A673 (cell line): ENCODE measurements at regions not wholly inside any gene's neighbourhood (a gene's known extent, or its start where the extent isn't known, plus 50 kb on each side); places are given as distances from the start of the nearest gene placed in this dataset.

Source experiments
- BruUV-seq: library from RNA; stranded (reverse); fragments of 400-500 nt; replicated peaks from 2 replicates; lab custom pipeline; 2021; lab: Mats Ljungman, UMichigan
- CTCF ChIA-PET: fragments of 300-600 bp; sonication (Branson Sonifier 250); formaldehyde crosslinking; loops from one replicate; lab custom pipeline; 2022; ENCODE audit warnings: antibody characterized with exemption; lab: Charles Lee
- POLR2A ChIA-PET: fragments of 300-600 bp; sonication (Branson Sonifier 250); formaldehyde crosslinking; loops from one replicate; lab custom pipeline; 2022; ENCODE audit warnings: antibody characterized with exemption; ENCODE audit not compliant: low non-redundant PET; lab: Charles Lee
- DNase-seq: peaks from one replicate; pipeline ENCODE4 v3.0.0-alpha.2; 2015; ENCODE audit warnings: low spot score
- H3K27ac ChIP-seq: fragments of 200-600 bp; sonication (generic); 2 replicates; pipeline ENCODE4 v1.5.1; 2016; ENCODE audit warnings: mixed run types, low read depth, mild to moderate bottlenecking, mixed read lengths, antibody characterized with exemption, low read length; ENCODE audit not compliant: poor library complexity, severe bottlenecking
- H3K27me3 ChIP-seq: fragments of 200-600 bp; sonication (generic); replicated peaks from 2 replicates; pipeline ENCODE4 v1.6.1; 2017; ENCODE audit warnings: mixed run types, low read depth, mild to moderate bottlenecking, mixed read lengths, antibody characterized with exemption, low read length; ENCODE audit not compliant: insufficient read depth, poor library complexity
- H3K36me3 ChIP-seq: fragments of 200-600 bp; sonication (generic); 2 replicates; pipeline ENCODE4 v1.6.1; 2016; ENCODE audit warnings: mixed run types, mild to moderate bottlenecking, mixed read lengths, antibody characterized with exemption, low read length; ENCODE audit not compliant: insufficient read depth, poor library complexity, severe bottlenecking
- H3K4me1 ChIP-seq: fragments of 200-600 bp; sonication (generic); 2 replicates; pipeline ENCODE4 v1.6.1; 2017; ENCODE audit warnings: mixed run types, mild to moderate bottlenecking, mixed read lengths, antibody characterized with exemption, low read length; ENCODE audit not compliant: insufficient read depth, poor library complexity, severe bottlenecking
- H3K4me3 ChIP-seq: fragments of 200-600 bp; sonication (generic); 2 replicates; pipeline ENCODE4 v1.5.1; 2016; ENCODE audit warnings: low read depth, mixed run types, mild to moderate bottlenecking, mixed read lengths, low read length; ENCODE audit not compliant: poor library complexity, severe bottlenecking
- H3K9me3 ChIP-seq: fragments of 200-600 bp; sonication (generic); 2 replicates; pipeline ENCODE4 v1.6.1; 2016; ENCODE audit warnings: mixed run types, low read depth, mild to moderate bottlenecking, mixed read lengths, antibody characterized with exemption, low read length; ENCODE audit not compliant: poor library complexity, severe bottlenecking
- CTCF ChIP-seq: fragments of 300-800, 200-600 bp; sonication (generic); conservative IDR thresholded peaks from 2 replicates; pipeline ENCODE4 v1.5.1; 2017; ENCODE audit warnings: low read depth, mild to moderate bottlenecking, antibody characterized with exemption, low read length, moderate library complexity, mixed read lengths
- EZH2 ChIP-seq: fragments of 200-600 bp; sonication (generic); IDR thresholded peaks from 2 replicates; pipeline ENCODE4 v1.6.1; 2017; ENCODE audit warnings: borderline replicate concordance, low read depth, mild to moderate bottlenecking, mixed read lengths, antibody characterized with exemption, low read length; ENCODE audit not compliant: poor library complexity, severe bottlenecking
- intact Hi-C: fragments of 100-400 bp; cut with micrococcal nuclease; formaldehyde crosslinking; loops from one replicate; pipeline ENCODE4 v1.10.0; 2022; ENCODE audit not compliant: unreplicated experiment

- intact Hi-C loops = no loop called here
- Histone ChIP-seq H3K4me1 (no peaks in the 10 kb centered on the region), H3K36me3 (no peaks in the 10 kb centered on the region), H3K27me3 (no peaks in the 10 kb centered on the region), H3K27ac (no peak overlapping the region), H3K4me3 (no peak overlapping the region), H3K9me3 (no peaks in the 10 kb centered on the region)
- ChIA-PET POLR2A (no interaction called here), CTCF (no interaction called here)
- no peak for TF ChIP-seq CTCF
- TF ChIP-seq EZH2 = no peak
- no TSS peak for BruUV-seq
- no peak for DNase-seq
Measured at GRCh38 chr3:64824394-64824909, 136.7 kb upstream of the ADAMTS9 start.

DNA sequence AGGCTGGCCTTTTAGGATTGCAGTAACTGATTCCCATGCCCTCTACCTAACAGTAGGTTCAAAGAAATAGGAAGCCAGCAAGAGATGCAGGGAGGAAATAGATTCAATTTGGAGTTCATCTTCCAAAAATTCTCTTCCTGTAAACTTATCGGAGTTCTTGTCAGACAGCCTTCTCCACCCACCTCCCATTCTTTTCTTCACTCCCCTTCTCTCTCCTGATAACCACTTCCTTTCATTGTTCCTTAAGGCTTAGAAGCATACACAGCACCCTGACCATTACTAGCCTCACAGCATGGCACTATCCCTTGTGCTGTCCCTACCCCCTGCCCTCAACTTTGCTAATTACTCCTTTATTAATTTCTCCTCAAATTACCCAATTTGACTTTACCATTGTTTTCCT is 130.4 kb upstream of the ADAMTS9 start:
- DNase-seq = no peak
- H3K27ac ChIP-seq = no peak overlapping the region
- intact Hi-C loops = no loop called here
- CTCF ChIA-PET = no interaction called here
- peaks cover 11% of the 10 kb centered on the region for H3K4me1 ChIP-seq
- POLR2A ChIA-PET = no interaction called here
- TF ChIP-seq EZH2 = no peak
- no peak for TF ChIP-seq CTCF
- no peak overlapping the region for H3K4me3 ChIP-seq
- no TSS peak for BruUV-seq
- H3K36me3 ChIP-seq = no peaks in the 10 kb centered on the region
- no peaks in the 10 kb centered on the region for H3K9me3 ChIP-seq
- no peaks in the 10 kb centered on the region for H3K27me3 ChIP-seq

- Histone ChIP-seq H3K27ac (no peak overlapping the region), H3K27me3 (no peaks in the 10 kb centered on the region), H3K9me3 (no peaks in the 10 kb centered on the region), H3K36me3 (no peaks in the 10 kb centered on the region), H3K4me3 (no peak overlapping the region), H3K4me1 (peaks cover 11% of the 10 kb centered on the region)
- no peak for DNase-seq
- ChIA-PET CTCF (no interaction called here), POLR2A (no interaction called here)
- intact Hi-C loops = no loop called here
- TF ChIP-seq CTCF (no peak), EZH2 (no peak)
- BruUV-seq = no TSS peak
Measured at GRCh38 chr3:64816355-64816754, 128.6 kb upstream of the ADAMTS9 start.
